ENCODE measurements at regions not wholly inside any gene's neighbourhood (a gene's known extent, or its start where the extent isn't known, plus 50 kb on each side); places are given as distances from the start of the nearest gene placed in this dataset.

GRCh38 chr1:30508611-30509010 is 214.8 kb downstream of the MATN1 start:
- H3K4me1 ChIP-seq (ENCODE audit: control insufficient read depth, insufficient read depth, low read length), result no peaks in the 10 kb centered on the region
- H3K36me3 ChIP-seq (ENCODE audit: control insufficient read depth, insufficient read depth, low read length), result no peaks in the 10 kb centered on the region
- peaks cover 8% of the 10 kb centered on the region for H3K27me3 ChIP-seq (ENCODE audit: control insufficient read depth, insufficient read depth, low read length)
- DNase-seq, result no peak
- H3K27ac ChIP-seq (ENCODE audit: low read length), result no peak overlapping the region
- WGBS (ENCODE audit: insufficient coverage), result 46% methylated on average over 11 of the region's 12 CpGs
- H3K4me3 ChIP-seq (ENCODE audit: low read length), result no peak overlapping the region
- no peaks in the 10 kb centered on the region for H3K9me3 ChIP-seq (replicated peaks; ENCODE audit: control insufficient read depth, low read depth, low read length)

GRCh38 chr1:30508175-30508448 is 215.3 kb downstream of the MATN1 start:
- Histone ChIP-seq H3K4me1 (ENCODE audit: control insufficient read depth, insufficient read depth, low read length) (no peaks in the 10 kb centered on the region), H3K9me3 (replicated peaks; ENCODE audit: control insufficient read depth, low read depth, low read length) (no peaks in the 10 kb centered on the region), H3K27me3 (ENCODE audit: control insufficient read depth, insufficient read depth, low read length) (peaks cover 8% of the 10 kb centered on the region), H3K36me3 (ENCODE audit: control insufficient read depth, insufficient read depth, low read length) (no peaks in the 10 kb centered on the region), H3K27ac (ENCODE audit: low read length) (no peak overlapping the region), H3K4me3 (ENCODE audit: low read length) (no peak overlapping the region)
- WGBS (ENCODE audit: insufficient coverage), result no CpG with 5 or more reads among the region's 3 CpGs
- no peak for DNase-seq

GRCh38 chr1:30507401-30508174 is 215.8 kb downstream of the MATN1 start:
- no peak overlapping the region for H3K4me3 ChIP-seq (ENCODE audit: low read length)
- H3K4me1 ChIP-seq (ENCODE audit: control insufficient read depth, insufficient read depth, low read length), result no peaks in the 10 kb centered on the region
- no peaks in the 10 kb centered on the region for H3K36me3 ChIP-seq (ENCODE audit: control insufficient read depth, insufficient read depth, low read length)
- peaks cover 8% of the 10 kb centered on the region for H3K27me3 ChIP-seq (ENCODE audit: control insufficient read depth, insufficient read depth, low read length)
- no peaks in the 10 kb centered on the region for H3K9me3 ChIP-seq (replicated peaks; ENCODE audit: control insufficient read depth, low read depth, low read length)
- WGBS (ENCODE audit: insufficient coverage), result 82% methylated on average over 5 of the region's 11 CpGs
- no peak overlapping the region for H3K27ac ChIP-seq (ENCODE audit: low read length)
- no peak for DNase-seq

GRCh38 chr1:30507016-30507312 is 216.4 kb downstream of the MATN1 start:
- H3K4me3 ChIP-seq (ENCODE audit: low read length), result no peak overlapping the region
- peaks cover 8% of the 10 kb centered on the region for H3K27me3 ChIP-seq (ENCODE audit: control insufficient read depth, insufficient read depth, low read length)
- H3K4me1 ChIP-seq (ENCODE audit: control insufficient read depth, insufficient read depth, low read length), result no peaks in the 10 kb centered on the region
- no peaks in the 10 kb centered on the region for H3K36me3 ChIP-seq (ENCODE audit: control insufficient read depth, insufficient read depth, low read length)
- no peak overlapping the region for H3K27ac ChIP-seq (ENCODE audit: low read length)
- no peak for DNase-seq
- H3K9me3 ChIP-seq (replicated peaks; ENCODE audit: control insufficient read depth, low read depth, low read length), result no peaks in the 10 kb centered on the region
- no CpG with 5 or more reads among the region's 2 CpGs for WGBS (ENCODE audit: insufficient coverage)

- Histone ChIP-seq H3K4me1 (ENCODE audit: control insufficient read depth, insufficient read depth, low read length) (no peaks in the 10 kb centered on the region), H3K9me3 (replicated peaks; ENCODE audit: control insufficient read depth, low read depth, low read length) (no peaks in the 10 kb centered on the region), H3K36me3 (ENCODE audit: control insufficient read depth, insufficient read depth, low read length) (no peaks in the 10 kb centered on the region), H3K27ac (ENCODE audit: low read length) (no peak overlapping the region), H3K4me3 (ENCODE audit: low read length) (no peak overlapping the region), H3K27me3 (ENCODE audit: control insufficient read depth, insufficient read depth, low read length) (peaks cover 8% of the 10 kb centered on the region)
- WGBS (ENCODE audit: insufficient coverage), result 56% methylated on average over 9 of the region's 10 CpGs
- DNase-seq, result no peak
Observed at GRCh38 chr1:30506291-30507015, 216.9 kb downstream of the MATN1 start.

- Histone ChIP-seq H3K36me3 (ENCODE audit: control insufficient read depth, insufficient read depth, low read length) (no peaks in the 10 kb centered on the region), H3K4me1 (ENCODE audit: control insufficient read depth, insufficient read depth, low read length) (no peaks in the 10 kb centered on the region), H3K27me3 (ENCODE audit: control insufficient read depth, insufficient read depth, low read length) (peaks cover 4% of the 10 kb centered on the region), H3K27ac (ENCODE audit: low read length) (no peak overlapping the region), H3K4me3 (ENCODE audit: low read length) (no peak overlapping the region), H3K9me3 (replicated peaks; ENCODE audit: control insufficient read depth, low read depth, low read length) (no peaks in the 10 kb centered on the region)
- no peak for DNase-seq
- 79% methylated on average over 4 of the region's 7 CpGs for WGBS (ENCODE audit: insufficient coverage)
Observed at GRCh38 chr1:30505853-30506252, 217.5 kb downstream of the MATN1 start.

- Histone ChIP-seq H3K27ac (ENCODE audit: low read length) (no peak overlapping the region), H3K4me1 (ENCODE audit: control insufficient read depth, insufficient read depth, low read length) (no peaks in the 10 kb centered on the region), H3K9me3 (replicated peaks; ENCODE audit: control insufficient read depth, low read depth, low read length) (no peaks in the 10 kb centered on the region), H3K27me3 (ENCODE audit: control insufficient read depth, insufficient read depth, low read length) (no peaks in the 10 kb centered on the region), H3K36me3 (ENCODE audit: control insufficient read depth, insufficient read depth, low read length) (no peaks in the 10 kb centered on the region), H3K4me3 (ENCODE audit: low read length) (no peak overlapping the region)
- no peak for DNase-seq
- WGBS (ENCODE audit: insufficient coverage), result 75% methylated on average over 6 of the region's 6 CpGs
Observed at GRCh38 chr1:30492451-30492850, 230.9 kb downstream of the MATN1 start.

GRCh38 chr1:30491831-30492230 is 231.6 kb downstream of the MATN1 start:
- H3K36me3 ChIP-seq (ENCODE audit: control insufficient read depth, insufficient read depth, low read length), result no peaks in the 10 kb centered on the region
- no peak overlapping the region for H3K27ac ChIP-seq (ENCODE audit: low read length)
- H3K4me1 ChIP-seq (ENCODE audit: control insufficient read depth, insufficient read depth, low read length), result no peaks in the 10 kb centered on the region
- H3K27me3 ChIP-seq (ENCODE audit: control insufficient read depth, insufficient read depth, low read length), result no peaks in the 10 kb centered on the region
- no peak overlapping the region for H3K4me3 ChIP-seq (ENCODE audit: low read length)
- WGBS (ENCODE audit: insufficient coverage), result 52% methylated on average over 2 of the region's 4 CpGs
- no peaks in the 10 kb centered on the region for H3K9me3 ChIP-seq (replicated peaks; ENCODE audit: control insufficient read depth, low read depth, low read length)
- DNase-seq, result no peak

- Histone ChIP-seq H3K27ac (ENCODE audit: low read length) (no peak overlapping the region), H3K9me3 (replicated peaks; ENCODE audit: control insufficient read depth, low read depth, low read length) (no peaks in the 10 kb centered on the region), H3K4me1 (ENCODE audit: control insufficient read depth, insufficient read depth, low read length) (no peaks in the 10 kb centered on the region), H3K36me3 (ENCODE audit: control insufficient read depth, insufficient read depth, low read length) (no peaks in the 10 kb centered on the region), H3K4me3 (ENCODE audit: low read length) (no peak overlapping the region), H3K27me3 (ENCODE audit: control insufficient read depth, insufficient read depth, low read length) (no peaks in the 10 kb centered on the region)
- no peak for DNase-seq
- WGBS (ENCODE audit: insufficient coverage), result 72% methylated on average over 3 of the region's 3 CpGs
Observed at GRCh38 chr1:30490554-30491053, 232.8 kb downstream of the MATN1 start.

- H3K4me1 ChIP-seq (ENCODE audit: control insufficient read depth, insufficient read depth, low read length), result no peaks in the 10 kb centered on the region
- no peak for DNase-seq
- no peak overlapping the region for H3K27ac ChIP-seq (ENCODE audit: low read length)
- H3K4me3 ChIP-seq (ENCODE audit: low read length), result no peak overlapping the region
- WGBS (ENCODE audit: insufficient coverage), result 87% methylated on average over 3 of the region's 3 CpGs
- no peaks in the 10 kb centered on the region for H3K36me3 ChIP-seq (ENCODE audit: control insufficient read depth, insufficient read depth, low read length)
- H3K27me3 ChIP-seq (ENCODE audit: control insufficient read depth, insufficient read depth, low read length), result no peaks in the 10 kb centered on the region
- no peaks in the 10 kb centered on the region for H3K9me3 ChIP-seq (replicated peaks; ENCODE audit: control insufficient read depth, low read depth, low read length)
Observed at GRCh38 chr1:30489737-30490389, 233.5 kb downstream of the MATN1 start.
